ENCODE measurements at regions not wholly inside any gene's neighbourhood (a gene's known extent, or its start where the extent isn't known, plus 50 kb on each side); places are given as distances from the start of the nearest gene placed in this dataset.

GRCh38 chr15:69801144-69801543 lies 296.6 kb downstream of the TLE3 start:
- Mint-ChIP-seq H3K4me3 (ENCODE audit: low read depth, unreplicated experiment) (no peak overlapping the region), H3K27me3 (ENCODE audit: unreplicated experiment) (peaks cover 43% of the 10 kb centered on the region), H3K27ac (ENCODE audit: unreplicated experiment) (no peak overlapping the region), H3K9me3 (ENCODE audit: low read depth, unreplicated experiment) (no peaks in the 10 kb centered on the region), H3K36me3 (ENCODE audit: insufficient read depth, unreplicated experiment) (peaks cover 5% of the 10 kb centered on the region), H3K4me1 (ENCODE audit: low read depth, unreplicated experiment) (peaks cover 2% of the 10 kb centered on the region)
- intact Hi-C loops (cut with micrococcal nuclease; ENCODE audit: unreplicated experiment), result no loop called here
- no TSS peak for BruUV-seq (replicated peaks)
- CTCF ChIA-PET, result interaction anchor here (0.6 kb wide), 2 partner anchors 163 to 222 kb away, joined by 3 read pairs; no protein-coding TSS in a partner anchor
- TF ChIP-seq CTCF (IDR thresholded peaks at IDR 0.05; ENCODE audit: unreplicated experiment), result no peak
- no peak for DNase-seq

- peaks cover 7% of the 10 kb centered on the region for H3K4me1 Mint-ChIP-seq (ENCODE audit: low read depth, unreplicated experiment)
- intact Hi-C loops (cut with micrococcal nuclease; ENCODE audit: unreplicated experiment), result no loop called here
- peaks cover 56% of the 10 kb centered on the region for H3K27me3 Mint-ChIP-seq (ENCODE audit: unreplicated experiment)
- H3K36me3 Mint-ChIP-seq (ENCODE audit: insufficient read depth, unreplicated experiment), result peaks cover 5% of the 10 kb centered on the region
- H3K4me3 Mint-ChIP-seq (ENCODE audit: low read depth, unreplicated experiment), result no peak overlapping the region
- CTCF ChIA-PET, result no interaction called here
- BruUV-seq (replicated peaks), result no TSS peak
- no peak for TF ChIP-seq CTCF (IDR thresholded peaks at IDR 0.05; ENCODE audit: unreplicated experiment)
- H3K9me3 Mint-ChIP-seq (ENCODE audit: low read depth, unreplicated experiment), result no peaks in the 10 kb centered on the region
- no peak overlapping the region for H3K27ac Mint-ChIP-seq (ENCODE audit: unreplicated experiment)
- no peak for DNase-seq
Measured at GRCh38 chr15:69802432-69802831, 295.3 kb downstream of the TLE3 start.

GRCh38 chr15:69804786-69805185 lies 292.9 kb downstream of the TLE3 start:
- CTCF ChIA-PET, result no interaction called here
- H3K4me3 Mint-ChIP-seq (ENCODE audit: low read depth, unreplicated experiment), result no peak overlapping the region
- no peak for TF ChIP-seq CTCF (IDR thresholded peaks at IDR 0.05; ENCODE audit: unreplicated experiment)
- no peaks in the 10 kb centered on the region for H3K36me3 Mint-ChIP-seq (ENCODE audit: insufficient read depth, unreplicated experiment)
- intact Hi-C loops (cut with micrococcal nuclease; ENCODE audit: unreplicated experiment), result no loop called here
- peaks cover 76% of the 10 kb centered on the region for H3K27me3 Mint-ChIP-seq (ENCODE audit: unreplicated experiment)
- H3K4me1 Mint-ChIP-seq (ENCODE audit: low read depth, unreplicated experiment), result peaks cover 7% of the 10 kb centered on the region
- H3K27ac Mint-ChIP-seq (ENCODE audit: unreplicated experiment), result no peak overlapping the region
- BruUV-seq (replicated peaks), result no TSS peak
- DNase-seq, result no peak
- no peaks in the 10 kb centered on the region for H3K9me3 Mint-ChIP-seq (ENCODE audit: low read depth, unreplicated experiment)

- Mint-ChIP-seq H3K4me1 (ENCODE audit: low read depth, unreplicated experiment) (peaks cover 7% of the 10 kb centered on the region), H3K36me3 (ENCODE audit: insufficient read depth, unreplicated experiment) (no peaks in the 10 kb centered on the region), H3K9me3 (ENCODE audit: low read depth, unreplicated experiment) (no peaks in the 10 kb centered on the region), H3K27me3 (ENCODE audit: unreplicated experiment) (peaks cover 81% of the 10 kb centered on the region), H3K27ac (ENCODE audit: unreplicated experiment) (no peak overlapping the region), H3K4me3 (ENCODE audit: low read depth, unreplicated experiment) (no peak overlapping the region)
- TF ChIP-seq CTCF (IDR thresholded peaks at IDR 0.05; ENCODE audit: unreplicated experiment), result no peak
- no TSS peak for BruUV-seq (replicated peaks)
- intact Hi-C loops (cut with micrococcal nuclease; ENCODE audit: unreplicated experiment), result no loop called here
- DNase-seq, result no peak
- CTCF ChIA-PET, result no interaction called here
Measured at GRCh38 chr15:69805248-69805953, 292.3 kb downstream of the TLE3 start.

Measured in Calu3 (cell line).